ENCODE measurements at regions not wholly inside any gene's neighbourhood (a gene's known extent, or its start where the extent isn't known, plus 50 kb on each side); places are given as distances from the start of the nearest gene placed in this dataset.

DNA sequence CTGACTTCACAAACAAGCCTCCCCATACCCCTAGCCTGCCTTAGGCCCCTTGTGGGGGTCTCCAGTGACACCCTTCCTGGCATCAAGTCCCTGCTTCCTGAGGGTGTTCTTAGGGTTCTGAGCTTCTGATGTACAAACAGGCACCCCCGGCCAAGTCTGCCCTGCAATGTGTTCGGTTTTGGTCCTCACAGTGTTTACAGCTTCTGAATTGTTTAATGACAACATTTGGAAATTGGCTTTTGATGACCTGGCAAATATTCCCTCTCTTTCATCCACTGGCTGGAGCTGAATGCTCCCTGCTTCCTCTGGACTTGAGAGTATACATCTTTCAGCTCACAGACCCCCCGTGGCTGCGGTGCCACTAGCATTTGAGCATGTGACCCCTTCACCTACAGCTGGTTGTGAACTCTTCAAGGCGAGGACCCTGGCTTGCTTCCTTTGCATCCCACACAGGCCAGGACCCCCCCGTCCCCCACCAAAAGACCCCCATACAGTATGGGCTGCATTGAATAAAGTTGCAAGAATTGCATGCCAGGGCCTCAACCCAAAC, 180.8 kb downstream of the KATNIP start:
- TF ChIP-seq YY1 (IDR thresholded peaks at IDR 0.05; ENCODE audit: insufficient read depth, insufficient read length) = no peak
- TF ChIP-seq SUZ12 (IDR thresholded peaks at IDR 0.05; ENCODE audit: extremely low read depth, insufficient read depth, insufficient read length) = no peak
